GM12878 (cell line): ENCODE measurements at regions not wholly inside any gene's neighbourhood (a gene's known extent, or its start where the extent isn't known, plus 50 kb on each side); places are given as distances from the start of the nearest gene placed in this dataset.

Experiments
- ATAC-seq: fragments of 200-7000 bp; cut with Tn5 transposase; 3 replicates; pipeline ENCODE4 v1.9.1; 2020; ENCODE audit warnings: mild to moderate bottlenecking, moderate library complexity
- BruUV-seq: library from RNA; stranded (reverse); fragments of 400-500 nt; replicated peaks from 2 replicates; lab custom pipeline; 2021; lab: Mats Ljungman, UMichigan
- CTCF ChIA-PET: fragments of 300-600 bp; sonication (Branson Sonifier 250); formaldehyde crosslinking; extraction: SDS; loops from one replicate; lab custom pipeline; 2021; ENCODE audit warnings: inconsistent platforms; lab: Yijun Ruan, JAX
- POLR2A ChIA-PET: fragments of 350-600 bp; formaldehyde crosslinking; extraction: SDS; loops from one replicate; lab custom pipeline; 2021; ENCODE audit warnings: inconsistent platforms; lab: Charles Lee
- RAD21 ChIA-PET: fragments of 300-600 bp; sonication (Branson Sonifier 250); formaldehyde crosslinking; loops from one replicate; lab custom pipeline; 2023; ENCODE audit warnings: antibody characterized with exemption; ENCODE audit not compliant: unreplicated experiment; lab: Charles Lee
- SMC1A ChIA-PET: fragments of 300-600 bp; sonication (Branson Sonifier 250); formaldehyde crosslinking; loops from one replicate; lab custom pipeline; 2023; ENCODE audit not compliant: unreplicated experiment, uncharacterized antibody; lab: Charles Lee
- DNase-seq: peaks from one replicate; pipeline ENCODE4 v3.0.0-alpha.2; 2011; ENCODE audit warnings: low read depth, low spot score
- FAIRE-seq: peaks from 3 replicates; lab custom pipeline; 2011; peaks lifted over from hg19 to GRCh38; lab: Jason Lieb, UNC
- H2AFZ ChIP-seq: 2 replicates; pipeline ENCODE4 v1.6.0; 2011; ENCODE audit warnings: low read depth, low read length, control low read depth; ENCODE audit not compliant: control insufficient read depth
- H3K27ac ChIP-seq: 2 replicates; pipeline ENCODE4 v1.5.1; 2011; ENCODE audit warnings: control low read depth; ENCODE audit not compliant: control insufficient read depth, insufficient read depth
- H3K27me3 ChIP-seq, 2 experiments: replicated peaks in 1 of 2; 2 replicates each; pipeline versions ENCODE4 v1.6.0 to v1.6.1; 2011; ENCODE audit warnings: low read length in 1 of 2; ENCODE audit not compliant: control insufficient read depth in 2 of 2, insufficient read depth in 2 of 2
- H3K36me3 ChIP-seq, 2 experiments: 2 replicates each; pipeline ENCODE4 v1.5.1; 2011; ENCODE audit warnings: low read length in 1 of 2; ENCODE audit not compliant: control insufficient read depth in 2 of 2, insufficient read depth in 2 of 2
- H3K4me1 ChIP-seq: 2 replicates; pipeline ENCODE4 v1.6.1; 2011; ENCODE audit warnings: mild to moderate bottlenecking, low read length, moderate library complexity, mixed read lengths; ENCODE audit not compliant: control insufficient read depth, insufficient read depth
- H3K4me2 ChIP-seq: 2 replicates; pipeline ENCODE4 v1.6.0; 2011; ENCODE audit warnings: control low read depth; ENCODE audit not compliant: control insufficient read depth, insufficient read depth
- H3K4me3 ChIP-seq: fragments of 200-600 bp; sonication (generic); 2 replicates; pipeline ENCODE4 v1.5.1; 2016
- H3K79me2 ChIP-seq: 2 replicates; pipeline ENCODE4 v1.6.0; 2011; ENCODE audit warnings: low read length; ENCODE audit not compliant: control insufficient read depth, insufficient read depth
- H3K9ac ChIP-seq: 2 replicates; pipeline ENCODE4 v1.8.0; 2011; ENCODE audit warnings: low read length, control low read depth, mixed read lengths; ENCODE audit not compliant: control insufficient read depth, insufficient read depth
- H3K9me3 ChIP-seq: replicated peaks from 3 replicates; pipeline ENCODE4 v1.5.1; 2011; ENCODE audit warnings: mild to moderate bottlenecking, low read length; ENCODE audit not compliant: control insufficient read depth, insufficient read depth
- H4K20me1 ChIP-seq: 2 replicates; pipeline ENCODE4 v1.6.0; 2011; ENCODE audit not compliant: control insufficient read depth, insufficient read depth
- ASH2L ChIP-seq: fragments of 300-600, 200-600 bp; sonication (generic); IDR thresholded peaks from 2 replicates; pipeline ENCODE4 v1.6.1; 2017; ENCODE audit warnings: low read depth, mild to moderate bottlenecking, borderline replicate concordance
- ATF2 ChIP-seq: IDR thresholded peaks from 2 replicates; pipeline ENCODE4 v1.6.1; 2012; ENCODE audit warnings: low read length, inconsistent platforms
- CEBPB ChIP-seq, 2 experiments: fragments of 150-350 bp in 1 of 2; IDR thresholded peaks; 2 replicates each; pipeline ENCODE4 v1.6.1; 2012 to 2014; ENCODE audit warnings: low read depth in 2 of 2, low read length in 2 of 2, borderline replicate concordance in 1 of 2, inconsistent platforms in 1 of 2
- EED ChIP-seq: sonication (generic); IDR thresholded peaks from 2 replicates; pipeline ENCODE4 v1.6.1; 2016; ENCODE audit warnings: antibody characterized with exemption, low read depth
- JUNB ChIP-seq: IDR thresholded peaks from 2 replicates; pipeline ENCODE4 v1.6.1; 2016; ENCODE audit warnings: antibody characterized with exemption, mild to moderate bottlenecking
- KAT2A ChIP-seq: conservative IDR thresholded peaks from 2 replicates; pipeline ENCODE4 v1.6.1; 2011; ENCODE audit warnings: low read depth, low read length; ENCODE audit not compliant: control insufficient read depth
- LARP7 ChIP-seq: fragments of 450-650 bp; IDR thresholded peaks from 2 replicates; pipeline ENCODE4 v1.6.1; 2017; ENCODE audit warnings: mild to moderate bottlenecking
- MTA3 ChIP-seq: IDR thresholded peaks from 2 replicates; pipeline ENCODE4 v1.6.1; 2012; ENCODE audit warnings: low read length, inconsistent platforms, borderline replicate concordance
- MXI1 ChIP-seq: fragments of 150-350 bp; IDR thresholded peaks from 2 replicates; pipeline ENCODE4 v1.6.1; 2011; ENCODE audit warnings: low read depth, mild to moderate bottlenecking, inconsistent platforms, low read length, improper control_type of control experiment
- NR2C2 ChIP-seq: IDR thresholded peaks from 2 replicates; pipeline ENCODE4 v1.6.1; 2011; ENCODE audit warnings: borderline replicate concordance, low read depth; ENCODE audit not compliant: control insufficient read depth, insufficient read length
- SMAD5 ChIP-seq: IDR thresholded peaks from 2 replicates; pipeline ENCODE4 v1.6.1; 2016; ENCODE audit warnings: antibody characterized with exemption, low read depth
- SMC3 ChIP-seq: IDR thresholded peaks from 2 replicates; pipeline ENCODE4 v1.6.1; 2011; ENCODE audit warnings: low read length, improper control_type of control experiment, borderline replicate concordance
- STAT3 ChIP-seq: IDR thresholded peaks from 2 replicates; pipeline ENCODE4 v1.6.1; 2011; ENCODE audit warnings: low read depth, low read length, improper control_type of control experiment
- SUZ12 ChIP-seq: fragments of 200-600 bp; sonication (generic); IDR thresholded peaks from one replicate; pipeline ENCODE4 v1.6.1; 2018; ENCODE audit warnings: antibody characterized with exemption, mild to moderate bottlenecking; ENCODE audit not compliant: unreplicated experiment
- WGBS: methylation state at CpG from one replicate; pipeline ENCODE4 v1.1.6; 2016; ENCODE audit warnings: low lambda C conversion rate; ENCODE audit not compliant: insufficient replicate concordance, insufficient coverage; ENCODE audit errors: missing lambda C conversion rate; 5-methylcytosine and 5-hydroxymethylcytosine counted together
- in situ Hi-C: fragments of 300-500 bp; cut with MboI; formaldehyde crosslinking; loops from 9 replicates; pipeline ENCODE4 v1.14.3; 2018; ENCODE audit warnings: mixed read lengths
- intact Hi-C: fragments of 100-400 bp; cut with micrococcal nuclease; formaldehyde crosslinking; loops from one replicate; pipeline ENCODE4 v1.14.2; 2022; ENCODE audit not compliant: unreplicated experiment
- TF ChIP-seq, protein P1 (sequence below): IDR thresholded peaks from 2 replicates; pipeline ENCODE4 v1.6.1; 2012; ENCODE audit warnings: low read depth, low read length, improper control_type of control experiment
- TF ChIP-seq, protein P2 (sequence below): fragments of 450-650 bp; formaldehyde crosslinking; IDR thresholded peaks from 2 replicates; pipeline ENCODE4 v1.5.0; 2022; ENCODE audit warnings: mild to moderate bottlenecking, missing genetic modification characterization

GRCh38 chr20:22480336-22480735 lies 104.0 kb downstream of the FOXA2 start:
- Histone ChIP-seq H3K27ac (no peak overlapping the region), H3K36me3 (no peaks in the 10 kb centered on the region), H3K79me2 (no peaks in the 10 kb centered on the region), H4K20me1 (no peaks in the 10 kb centered on the region), H3K9ac (no peak overlapping the region), H3K27me3 (no peaks in the 10 kb centered on the region), H3K9me3 (no peaks in the 10 kb centered on the region), H3K4me1 (no peaks in the 10 kb centered on the region), H3K4me2 (no peak overlapping the region), H2AFZ (no peak overlapping the region), H3K4me3 (no peak overlapping the region)
- 49% methylated on average over 4 of the region's 4 CpGs for WGBS
- FAIRE-seq (no peak), ATAC-seq (no peak), DNase-seq (no peak)
- CTCF ChIA-PET: no interaction called here
- intact Hi-C loops (no loop called here), in situ Hi-C loops (no loop called here)
- TF ChIP-seq JUNB: no peak
- no peak for TF ChIP-seq LARP7
- no peak for TF ChIP-seq STAT3
- no peak for TF ChIP-seq NR2C2
- TF ChIP-seq CEBPB (IDR thresholded peaks at IDR 0.05; ENCODE audit: borderline replicate concordance in 1 of 2, low read depth in 2 of 2, low read length in 2 of 2): no peak
- TF ChIP-seq KAT2A: no peak
- TF ChIP-seq, protein P1, sequence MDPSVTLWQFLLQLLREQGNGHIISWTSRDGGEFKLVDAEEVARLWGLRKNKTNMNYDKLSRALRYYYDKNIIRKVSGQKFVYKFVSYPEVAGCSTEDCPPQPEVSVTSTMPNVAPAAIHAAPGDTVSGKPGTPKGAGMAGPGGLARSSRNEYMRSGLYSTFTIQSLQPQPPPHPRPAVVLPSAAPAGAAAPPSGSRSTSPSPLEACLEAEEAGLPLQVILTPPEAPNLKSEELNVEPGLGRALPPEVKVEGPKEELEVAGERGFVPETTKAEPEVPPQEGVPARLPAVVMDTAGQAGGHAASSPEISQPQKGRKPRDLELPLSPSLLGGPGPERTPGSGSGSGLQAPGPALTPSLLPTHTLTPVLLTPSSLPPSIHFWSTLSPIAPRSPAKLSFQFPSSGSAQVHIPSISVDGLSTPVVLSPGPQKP: no peak
- TF ChIP-seq SMAD5: no peak
- no peak for TF ChIP-seq SMC3
- TF ChIP-seq ATF2: no peak
- no peak for TF ChIP-seq EED
- no peak for TF ChIP-seq MXI1
- no peak for TF ChIP-seq MTA3
- TF ChIP-seq ASH2L: no peak
- TF ChIP-seq, protein P2, sequence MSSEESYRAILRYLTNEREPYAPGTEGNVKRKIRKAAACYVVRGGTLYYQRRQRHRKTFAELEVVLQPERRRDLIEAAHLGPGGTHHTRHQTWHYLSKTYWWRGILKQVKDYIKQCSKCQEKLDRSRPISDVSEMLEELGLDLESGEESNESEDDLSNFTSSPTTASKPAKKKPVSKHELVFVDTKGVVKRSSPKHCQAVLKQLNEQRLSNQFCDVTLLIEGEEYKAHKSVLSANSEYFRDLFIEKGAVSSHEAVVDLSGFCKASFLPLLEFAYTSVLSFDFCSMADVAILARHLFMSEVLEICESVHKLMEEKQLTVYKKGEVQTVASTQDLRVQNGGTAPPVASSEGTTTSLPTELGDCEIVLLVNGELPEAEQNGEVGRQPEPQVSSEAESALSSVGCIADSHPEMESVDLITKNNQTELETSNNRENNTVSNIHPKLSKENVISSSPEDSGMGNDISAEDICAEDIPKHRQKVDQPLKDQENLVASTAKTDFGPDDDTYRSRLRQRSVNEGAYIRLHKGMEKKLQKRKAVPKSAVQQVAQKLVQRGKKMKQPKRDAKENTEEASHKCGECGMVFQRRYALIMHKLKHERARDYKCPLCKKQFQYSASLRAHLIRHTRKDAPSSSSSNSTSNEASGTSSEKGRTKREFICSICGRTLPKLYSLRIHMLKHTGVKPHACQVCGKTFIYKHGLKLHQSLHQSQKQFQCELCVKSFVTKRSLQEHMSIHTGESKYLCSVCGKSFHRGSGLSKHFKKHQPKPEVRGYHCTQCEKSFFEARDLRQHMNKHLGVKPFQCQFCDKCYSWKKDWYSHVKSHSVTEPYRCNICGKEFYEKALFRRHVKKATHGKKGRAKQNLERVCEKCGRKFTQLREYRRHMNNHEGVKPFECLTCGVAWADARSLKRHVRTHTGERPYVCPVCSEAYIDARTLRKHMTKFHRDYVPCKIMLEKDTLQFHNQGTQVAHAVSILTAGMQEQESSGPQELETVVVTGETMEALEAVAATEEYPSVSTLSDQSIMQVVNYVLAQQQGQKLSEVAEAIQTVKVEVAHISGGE (CRISPR knock-in tag): no peak
- no peak for TF ChIP-seq SUZ12
- BruUV-seq: no TSS peak
- RAD21 ChIA-PET: no interaction called here
- POLR2A ChIA-PET: no interaction called here
- SMC1A ChIA-PET: no interaction called here
